NCI-H446 (cell line): ENCODE measurements at regions not wholly inside any gene's neighbourhood (a gene's known extent, or its start where the extent isn't known, plus 50 kb on each side); places are given as distances from the start of the nearest gene placed in this dataset.
A peak's percentile ranks its signal among the peaks of the same experiment; 100 is the strongest.

ENCODE experiments used
- DNase-seq, 2 experiments: peaks; one replicate each; lab custom pipeline; 2025; lab: John Stamatoyannopoulos, UW

GRCh38 chr15:66931768-66932633 lies 133.4 kb upstream of the SMAD3 start:
- DNase-seq = no peak

GRCh38 chr15:66932634-66933024 lies 132.8 kb upstream of the SMAD3 start:
- DNase-seq = no peak

GRCh38 chr15:66933932-66934867 lies 131.2 kb upstream of the SMAD3 start:
- no peak for DNase-seq

- DNase-seq = no peak
These were observed 130.4 kb upstream of the SMAD3 start for GRCh38 chr15:66934868-66935520.

- DNase-seq = no peak
These were observed 129.7 kb upstream of the SMAD3 start for GRCh38 chr15:66935688-66936087.

GRCh38 chr15:66936109-66936860 lies 129.1 kb upstream of the SMAD3 start:
- peak in 1 of 2 experiments; percentile 27 for DNase-seq

GRCh38 chr15:66936861-66937582 lies 128.4 kb upstream of the SMAD3 start:
- DNase-seq = no peak

- no peak for DNase-seq
These were observed 127.8 kb upstream of the SMAD3 start for GRCh38 chr15:66937588-66937987.

- no peak for DNase-seq
These were observed 127.1 kb upstream of the SMAD3 start for GRCh38 chr15:66938114-66938830.

GRCh38 chr15:66939016-66939415 lies 126.4 kb upstream of the SMAD3 start:
- DNase-seq = no peak

- no peak for DNase-seq
These were observed 125.9 kb upstream of the SMAD3 start for GRCh38 chr15:66939451-66940023.

- DNase-seq = no peak
These were observed 125.0 kb upstream of the SMAD3 start for GRCh38 chr15:66940368-66940767.

- DNase-seq = no peak
These were observed 124.2 kb upstream of the SMAD3 start for GRCh38 chr15:66941108-66941711.

- DNase-seq = no peak
These were observed 123.6 kb upstream of the SMAD3 start for GRCh38 chr15:66941791-66942190.

GRCh38 chr15:66942649-66943390 lies 122.6 kb upstream of the SMAD3 start:
- no peak for DNase-seq

GRCh38 chr15:66943456-66944095 lies 121.8 kb upstream of the SMAD3 start:
- peak; percentile 15 to 63 for DNase-seq

- DNase-seq = no peak
These were observed 121.3 kb upstream of the SMAD3 start for GRCh38 chr15:66944121-66944520.

- no peak for DNase-seq
These were observed 120.1 kb upstream of the SMAD3 start for GRCh38 chr15:66945286-66945685.
